ENCODE measurements at regions not wholly inside any gene's neighbourhood (a gene's known extent, or its start where the extent isn't known, plus 50 kb on each side); places are given as distances from the start of the nearest gene placed in this dataset.

DNA sequence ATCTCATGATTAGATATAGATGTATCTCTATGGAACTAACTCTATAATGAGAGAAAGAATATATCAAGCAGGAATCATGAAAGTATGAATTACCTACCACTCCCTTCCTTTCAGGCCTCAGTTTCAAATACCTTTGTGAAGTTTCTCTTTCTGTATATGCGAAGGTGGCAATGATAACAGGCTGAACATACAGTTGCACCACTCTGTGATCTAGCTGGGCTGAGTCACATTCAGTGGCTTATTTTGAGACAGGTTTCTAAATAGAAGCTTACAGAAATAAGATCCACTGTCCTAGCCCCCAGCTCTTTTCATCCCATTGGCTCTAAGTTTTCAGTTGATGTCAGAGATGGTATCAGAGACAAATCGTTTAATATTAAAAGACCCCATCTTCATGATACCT is 662.0 kb downstream of the SLITRK1 start:
- ATAC-seq = no peak
- no peaks in the 10 kb centered on the region for H3K36me3 ChIP-seq (ENCODE audit: low read depth)
- intact Hi-C loops (cut with DNase I, micrococcal nuclease) = no loop called here
- TF ChIP-seq, protein P1, sequence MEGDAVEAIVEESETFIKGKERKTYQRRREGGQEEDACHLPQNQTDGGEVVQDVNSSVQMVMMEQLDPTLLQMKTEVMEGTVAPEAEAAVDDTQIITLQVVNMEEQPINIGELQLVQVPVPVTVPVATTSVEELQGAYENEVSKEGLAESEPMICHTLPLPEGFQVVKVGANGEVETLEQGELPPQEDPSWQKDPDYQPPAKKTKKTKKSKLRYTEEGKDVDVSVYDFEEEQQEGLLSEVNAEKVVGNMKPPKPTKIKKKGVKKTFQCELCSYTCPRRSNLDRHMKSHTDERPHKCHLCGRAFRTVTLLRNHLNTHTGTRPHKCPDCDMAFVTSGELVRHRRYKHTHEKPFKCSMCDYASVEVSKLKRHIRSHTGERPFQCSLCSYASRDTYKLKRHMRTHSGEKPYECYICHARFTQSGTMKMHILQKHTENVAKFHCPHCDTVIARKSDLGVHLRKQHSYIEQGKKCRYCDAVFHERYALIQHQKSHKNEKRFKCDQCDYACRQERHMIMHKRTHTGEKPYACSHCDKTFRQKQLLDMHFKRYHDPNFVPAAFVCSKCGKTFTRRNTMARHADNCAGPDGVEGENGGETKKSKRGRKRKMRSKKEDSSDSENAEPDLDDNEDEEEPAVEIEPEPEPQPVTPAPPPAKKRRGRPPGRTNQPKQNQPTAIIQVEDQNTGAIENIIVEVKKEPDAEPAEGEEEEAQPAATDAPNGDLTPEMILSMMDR (IDR thresholded peaks at IDR 0.05) = no peak
- peaks cover 38% of the 10 kb centered on the region for H3K9me3 ChIP-seq
- H3K4me3 ChIP-seq = no peak overlapping the region
- DNase-seq = no peak
- no peaks in the 10 kb centered on the region for H3K4me1 ChIP-seq (ENCODE audit: low read depth)

DNA sequence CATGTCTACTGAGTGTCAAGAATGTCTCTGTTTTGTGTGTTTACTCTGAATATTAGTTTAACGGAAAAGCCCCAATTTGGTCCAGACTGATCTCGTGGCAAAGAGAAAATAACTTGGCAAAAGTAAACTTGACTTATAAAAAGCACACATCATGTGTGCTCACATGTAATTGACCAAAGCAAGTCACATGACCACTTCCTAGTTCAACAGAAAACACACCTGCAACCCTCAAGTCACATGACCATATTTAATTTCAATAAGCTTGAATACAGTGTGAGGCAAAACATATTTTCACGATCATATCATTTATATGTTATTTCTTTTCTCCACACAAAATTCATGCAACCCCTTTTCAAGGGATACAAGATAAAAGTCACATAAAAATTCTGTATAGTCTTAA is 662.4 kb downstream of the SLITRK1 start:
- intact Hi-C loops (cut with DNase I, micrococcal nuclease) = no loop called here
- ATAC-seq = no peak

DNA sequence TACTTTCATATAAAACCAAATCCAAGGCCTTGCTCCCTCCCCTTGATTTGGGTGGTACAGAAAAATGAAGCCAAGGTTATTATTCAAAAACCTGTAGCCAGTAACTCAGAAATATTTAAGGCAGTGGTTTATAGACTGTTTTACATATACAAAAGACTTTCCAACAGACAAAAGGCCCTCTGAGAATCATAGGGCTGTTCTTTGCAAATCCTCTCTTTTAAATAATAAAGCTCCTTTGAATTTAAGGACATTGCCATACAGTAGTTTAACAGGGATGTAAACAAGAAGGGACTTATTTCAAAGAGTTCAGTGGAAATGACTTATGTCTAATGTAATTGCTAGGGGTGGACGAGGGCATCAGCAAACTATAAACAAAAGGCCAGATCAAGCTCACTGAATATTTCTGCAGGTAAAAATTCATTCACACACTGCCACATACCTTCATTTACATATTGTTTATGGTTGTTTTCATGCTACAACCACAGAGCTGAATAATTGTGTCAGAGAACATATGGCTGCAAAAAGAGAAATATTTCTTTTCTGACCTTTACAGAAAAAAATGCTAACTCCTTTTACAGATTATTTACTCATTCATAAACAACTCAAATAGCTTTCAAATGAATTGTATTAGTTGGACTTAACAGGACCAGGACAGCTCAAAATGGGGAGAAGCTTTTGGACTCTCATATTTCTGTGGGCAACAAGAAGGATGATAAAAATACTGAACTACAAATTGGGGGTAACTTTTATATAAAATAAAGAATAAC is 665.6 kb downstream of the SLITRK1 start:
- Histone ChIP-seq H3K36me3 (ENCODE audit: low read depth) (no peaks in the 10 kb centered on the region), H3K4me3 (no peak overlapping the region), H3K9me3 (peaks cover 56% of the 10 kb centered on the region), H3K4me1 (ENCODE audit: low read depth) (no peaks in the 10 kb centered on the region)
- DNase-seq (no peak), ATAC-seq (no peak)
- TF ChIP-seq, protein P1 (IDR thresholded peaks at IDR 0.05) = no peak
- intact Hi-C loops (cut with DNase I, micrococcal nuclease) = no loop called here

More for the DNA sequence above, 662.4 kb downstream of the SLITRK1 start:
- H3K4me1 ChIP-seq (ENCODE audit: low read depth) = no peaks in the 10 kb centered on the region
- no peak for DNase-seq
- no peaks in the 10 kb centered on the region for H3K36me3 ChIP-seq (ENCODE audit: low read depth)
- H3K4me3 ChIP-seq = no peak overlapping the region
- TF ChIP-seq, protein P1 (IDR thresholded peaks at IDR 0.05) = no peak
- H3K9me3 ChIP-seq = peaks cover 38% of the 10 kb centered on the region

DNA sequence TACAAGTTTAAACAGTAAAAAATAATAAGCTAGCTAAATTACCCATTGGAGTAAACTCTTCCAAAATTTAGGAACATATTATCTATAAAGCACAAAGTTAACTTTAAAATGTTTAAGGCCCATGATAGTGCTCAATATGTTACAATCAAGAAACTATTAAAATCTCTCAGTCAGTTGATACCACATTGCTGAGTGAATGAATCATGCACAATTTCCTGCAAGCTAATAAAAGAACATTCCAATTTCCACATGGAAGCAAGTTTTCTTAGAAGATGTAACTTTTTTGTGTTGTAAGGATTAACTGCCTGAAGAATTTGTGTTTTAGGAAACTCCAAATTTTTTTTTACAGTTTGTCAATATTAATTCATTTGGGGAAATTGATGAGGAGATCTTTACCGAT is 666.6 kb downstream of the SLITRK1 start:
- DNase-seq (no peak), ATAC-seq (no peak)
- intact Hi-C loops (cut with DNase I, micrococcal nuclease) = no loop called here
- Histone ChIP-seq H3K4me1 (ENCODE audit: low read depth) (no peaks in the 10 kb centered on the region), H3K36me3 (ENCODE audit: low read depth) (no peaks in the 10 kb centered on the region), H3K4me3 (no peak overlapping the region), H3K9me3 (peaks cover 60% of the 10 kb centered on the region)
- TF ChIP-seq, protein P1 (IDR thresholded peaks at IDR 0.05) = no peak

DNA sequence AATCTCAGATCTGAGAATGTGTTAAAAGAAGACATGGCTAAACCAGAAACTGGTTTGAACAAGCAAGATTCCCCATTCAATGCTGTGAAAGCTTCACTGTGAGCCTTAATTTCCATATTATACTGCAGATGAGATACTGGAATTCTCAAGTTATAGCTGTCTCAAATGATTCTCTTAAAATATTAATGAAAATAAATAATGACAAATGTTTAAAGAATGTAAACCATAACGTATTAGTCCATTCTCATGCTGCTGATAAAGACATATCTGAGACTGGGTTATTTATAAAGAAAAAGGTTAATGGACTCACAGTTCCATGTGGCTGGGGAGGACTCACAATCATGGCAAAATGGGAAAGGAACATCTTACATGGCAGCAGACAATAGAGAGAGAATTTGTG is 667.8 kb downstream of the SLITRK1 start:
- H3K36me3 ChIP-seq (ENCODE audit: low read depth) = no peaks in the 10 kb centered on the region
- DNase-seq = no peak
- ATAC-seq = no peak
- H3K9me3 ChIP-seq = peaks cover 63% of the 10 kb centered on the region
- no peaks in the 10 kb centered on the region for H3K4me1 ChIP-seq (ENCODE audit: low read depth)
- intact Hi-C loops (cut with DNase I, micrococcal nuclease) = no loop called here
- H3K4me3 ChIP-seq = no peak overlapping the region
- TF ChIP-seq, protein P1 (IDR thresholded peaks at IDR 0.05) = no peak

Measured in mucosa of descending colon (tissue), 3 donors.